Adipocyte (in vitro differentiated cells): ENCODE measurements at regions not wholly inside any gene's neighbourhood (a gene's known extent, or its start where the extent isn't known, plus 50 kb on each side); places are given as distances from the start of the nearest gene placed in this dataset.

Source experiments
- DNase-seq: peaks from one replicate; pipeline ENCODE4 v3.0.0-alpha.2; 2015; ENCODE audit warnings: low read depth
- H3K27me3 ChIP-seq: replicated peaks from 2 replicates; pipeline ENCODE4 v1.7.0; 2013; ENCODE audit warnings: mild to moderate bottlenecking, low read length, moderate library complexity; ENCODE audit not compliant: control insufficient read depth, insufficient read depth
- H3K36me3 ChIP-seq: 2 replicates; pipeline ENCODE4 v1.7.0; 2013; ENCODE audit warnings: low read length, mild to moderate bottlenecking, moderate library complexity; ENCODE audit not compliant: control insufficient read depth, insufficient read depth, severe bottlenecking
- H3K4me1 ChIP-seq: 2 replicates; pipeline ENCODE4 v1.7.0; 2013; ENCODE audit warnings: mild to moderate bottlenecking, low read length, moderate library complexity; ENCODE audit not compliant: control insufficient read depth, insufficient read depth
- H3K4me3 ChIP-seq: 2 replicates; pipeline ENCODE4 v1.7.0; 2013; ENCODE audit warnings: mild to moderate bottlenecking, low read length, moderate library complexity
- H3K9ac ChIP-seq: 2 replicates; pipeline ENCODE4 v1.7.0; 2013; ENCODE audit warnings: mild to moderate bottlenecking, low read length, moderate library complexity
- H3K9me3 ChIP-seq: 2 replicates; pipeline ENCODE4 v1.7.0; 2013; ENCODE audit warnings: mild to moderate bottlenecking, low read length, moderate library complexity; ENCODE audit not compliant: control insufficient read depth

GRCh38 chr11:69431136-69431535, 50.3 kb upstream of the LINC01488 start:
- Histone ChIP-seq H3K27me3 (no peaks in the 10 kb centered on the region), H3K9me3 (no peaks in the 10 kb centered on the region), H3K36me3 (no peaks in the 10 kb centered on the region), H3K4me1 (peaks cover 6% of the 10 kb centered on the region), H3K9ac (no peak overlapping the region), H3K4me3 (no peak overlapping the region)
- DNase-seq, result no peak
